Hematopoietic multipotent progenitor cell treated with erythropoietin and hydrocortisone succinate and interleukin-3 and kit ligand, for 8 days (in vitro differentiated cells): ENCODE measurements at regions not wholly inside any gene's neighbourhood (a gene's known extent, or its start where the extent isn't known, plus 50 kb on each side); places are given as distances from the start of the nearest gene placed in this dataset.
"Not testable (repeated sequence)": the region's sequence is repeated elsewhere in the genome, so short reads cannot be mapped to it uniquely, and the experiment has no call there.

Experiments used
- DNase-seq: peaks from one replicate; pipeline ENCODE4 v3.0.0-alpha.2; 2015

GRCh38 chr7:112981966-112982365 is 104.7 kb downstream of the GPR85 start:
- no peak for DNase-seq

GRCh38 chr7:112979055-112979454 is 107.6 kb downstream of the GPR85 start:
- DNase-seq = not testable (repeated sequence)

- DNase-seq = not testable (repeated sequence)
These were observed 109.2 kb downstream of the GPR85 start for GRCh38 chr7:112977244-112977955.

GRCh38 chr7:112970771-112971170 is 115.9 kb downstream of the GPR85 start:
- DNase-seq = peak; percentile 4

- DNase-seq = no peak
These were observed 116.7 kb downstream of the GPR85 start for GRCh38 chr7:112969946-112970345.

- no peak for DNase-seq
These were observed 121.1 kb downstream of the GPR85 start for GRCh38 chr7:112965506-112965905.

GRCh38 chr7:112963634-112964033 is 123.0 kb downstream of the GPR85 start:
- DNase-seq = no peak

GRCh38 chr7:112962815-112963214 is 123.8 kb downstream of the GPR85 start:
- DNase-seq = no peak

- no peak for DNase-seq
These were observed 127.4 kb downstream of the GPR85 start for GRCh38 chr7:112959276-112959675.

- no peak for DNase-seq
These were observed 127.9 kb downstream of the GPR85 start for GRCh38 chr7:112958775-112959174.

- DNase-seq = no peak
These were observed 128.7 kb downstream of the GPR85 start for GRCh38 chr7:112957901-112958300.

GRCh38 chr7:112953031-112953430 is 133.6 kb downstream of the GPR85 start:
- not testable (repeated sequence) for DNase-seq

- no peak for DNase-seq
These were observed 135.6 kb downstream of the GPR85 start for GRCh38 chr7:112951070-112951469.

- not testable (repeated sequence) for DNase-seq
These were observed 136.9 kb downstream of the GPR85 start for GRCh38 chr7:112949682-112950081.

- no peak for DNase-seq
These were observed 140.3 kb downstream of the GPR85 start for GRCh38 chr7:112946350-112946749.

- DNase-seq = no peak
These were observed 141.6 kb downstream of the GPR85 start for GRCh38 chr7:112945046-112945445.

GRCh38 chr7:112942981-112943380 is 143.6 kb downstream of the GPR85 start:
- no peak for DNase-seq

GRCh38 chr7:112942125-112942524 is 144.5 kb downstream of the GPR85 start:
- DNase-seq = not testable (repeated sequence)

GRCh38 chr7:112940314-112940732 is 146.3 kb downstream of the GPR85 start:
- no peak for DNase-seq

- peak; percentile 99 for DNase-seq
These were observed 146.9 kb downstream of the GPR85 start for GRCh38 chr7:112939574-112940313.

GRCh38 chr7:112938863-112939573 is 147.6 kb downstream of the GPR85 start:
- peak; percentile 34 for DNase-seq

- peak; percentile 12 for DNase-seq
These were observed 147.6 kb upstream of the TMEM168 start for GRCh38 chr7:112937651-112938415.

- no peak for DNase-seq
These were observed 143.4 kb upstream of the TMEM168 start for GRCh38 chr7:112933598-112933997.
